NCI-H2196 (cell line): ENCODE measurements at regions not wholly inside any gene's neighbourhood (a gene's known extent, or its start where the extent isn't known, plus 50 kb on each side); places are given as distances from the start of the nearest gene placed in this dataset.
"Not testable (repeated sequence)": the region's sequence is repeated elsewhere in the genome, so short reads cannot be mapped to it uniquely, and the experiment has no call there.

Source experiments
- DNase-seq: peaks from one replicate; lab custom pipeline; 2025; ENCODE audit not compliant: unreplicated experiment; lab: John Stamatoyannopoulos, UW

GRCh38 chr2:41039750-41040149 lies 587.9 kb upstream of the SLC8A1 start:
- not testable (repeated sequence) for DNase-seq

DNA sequence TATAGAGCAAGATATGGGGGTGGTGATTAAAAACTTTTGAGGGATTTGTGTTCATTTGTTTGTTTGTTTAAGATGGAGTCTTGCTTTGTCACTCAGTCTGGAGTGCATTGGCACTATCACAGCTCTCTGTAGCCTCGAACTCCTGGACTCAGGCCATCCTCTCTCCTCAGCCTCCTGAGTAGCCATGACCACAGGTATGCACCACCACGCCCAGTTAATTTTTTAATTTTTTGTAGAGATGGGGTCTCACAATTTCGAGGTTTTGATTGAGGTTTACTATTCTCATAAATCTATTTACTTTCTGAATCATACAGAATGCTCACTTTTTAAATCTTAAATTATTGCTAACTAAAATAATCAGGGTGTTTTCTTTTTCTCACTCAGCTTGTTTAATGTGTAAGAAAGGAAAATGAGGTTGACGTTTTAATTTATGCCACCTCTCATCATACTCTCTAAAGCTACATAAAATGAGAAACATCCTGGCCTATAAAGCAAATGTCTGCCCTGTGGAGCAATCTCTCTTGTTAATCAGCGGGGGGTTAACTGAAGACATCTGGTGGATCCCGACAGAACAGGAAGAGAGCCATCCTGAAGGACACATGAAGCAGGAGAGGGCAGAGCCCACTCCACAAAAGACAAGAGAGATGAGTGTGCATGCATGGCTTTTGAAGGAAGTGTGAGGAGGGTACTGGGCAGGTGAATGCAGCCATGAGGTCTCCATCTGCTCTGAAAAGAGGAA lies 589.1 kb upstream of the SLC8A1 start:
- DNase-seq, result no peak

GRCh38 chr2:41042343-41042742 lies 590.5 kb upstream of the SLC8A1 start:
- no peak for DNase-seq

- DNase-seq, result no peak
These were observed 609.5 kb upstream of the SLC8A1 start for GRCh38 chr2:41061356-41061755.

GRCh38 chr2:41062336-41062735 lies 610.4 kb upstream of the SLC8A1 start:
- no peak for DNase-seq

DNA sequence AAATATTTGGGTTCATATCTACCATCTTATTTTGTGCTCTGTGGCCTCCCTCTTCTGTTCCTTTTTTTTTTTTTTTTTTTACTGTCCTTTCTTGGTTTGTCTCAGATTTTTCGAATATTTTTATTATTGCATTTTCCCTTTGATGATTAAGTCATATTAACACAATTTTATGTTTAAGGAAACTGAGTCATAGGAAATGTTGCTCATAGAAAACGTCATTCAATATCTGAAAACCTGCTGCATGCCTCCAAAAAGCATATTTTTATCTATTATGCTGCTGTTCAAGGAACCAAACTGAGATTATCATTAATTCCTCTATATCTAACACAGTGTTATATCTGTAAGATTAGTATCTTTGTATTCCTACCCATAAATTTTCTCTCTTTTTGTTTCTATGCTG lies 614.3 kb upstream of the SLC8A1 start:
- no peak for DNase-seq

- no peak for DNase-seq
These were observed 616.9 kb upstream of the SLC8A1 start for GRCh38 chr2:41068740-41069139.

GRCh38 chr2:41078341-41078740 lies 626.5 kb upstream of the SLC8A1 start:
- DNase-seq, result no peak

DNA sequence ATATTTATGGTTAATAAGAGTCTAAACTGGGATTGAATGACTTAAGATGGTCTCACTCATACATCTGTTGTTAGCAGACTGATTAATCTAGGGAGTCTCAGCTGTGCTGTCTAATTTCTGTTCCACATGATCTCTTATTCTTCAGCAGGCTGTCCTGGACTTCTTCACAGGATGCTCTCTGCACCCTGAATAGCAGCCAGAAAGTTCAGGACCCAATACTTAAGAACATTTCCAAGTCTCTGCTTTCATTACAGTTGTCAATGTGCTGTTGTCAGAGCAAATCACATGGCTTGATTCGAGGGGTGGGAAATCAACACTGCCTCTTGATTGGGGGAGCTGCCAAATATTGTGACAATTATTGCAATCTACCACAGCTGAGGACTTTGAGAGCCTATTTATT lies 627.1 kb upstream of the SLC8A1 start:
- no peak for DNase-seq

DNA sequence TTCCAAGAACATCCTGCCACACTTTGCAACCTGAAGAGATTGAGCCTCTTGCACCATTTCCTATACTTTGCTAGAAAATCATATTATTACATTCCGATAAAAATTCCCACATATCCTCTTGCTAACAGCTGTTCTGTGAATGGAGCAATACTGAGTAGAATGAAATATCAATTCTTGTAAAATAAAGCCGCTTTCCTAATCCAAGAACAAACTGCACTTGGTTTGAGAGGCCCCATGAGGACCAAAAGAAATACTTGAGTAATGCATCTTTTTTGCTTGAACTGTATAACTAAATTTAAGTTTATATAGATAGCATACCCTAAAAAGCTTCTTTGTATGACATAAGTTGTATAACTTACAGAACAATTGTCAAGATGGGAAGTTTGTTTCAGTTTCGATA lies 632.4 kb upstream of the SLC8A1 start:
- DNase-seq, result no peak

GRCh38 chr2:41087946-41088345 lies 636.1 kb upstream of the SLC8A1 start:
- DNase-seq, result no peak

GRCh38 chr2:41101281-41101680 lies 649.4 kb upstream of the SLC8A1 start:
- no peak for DNase-seq

DNA sequence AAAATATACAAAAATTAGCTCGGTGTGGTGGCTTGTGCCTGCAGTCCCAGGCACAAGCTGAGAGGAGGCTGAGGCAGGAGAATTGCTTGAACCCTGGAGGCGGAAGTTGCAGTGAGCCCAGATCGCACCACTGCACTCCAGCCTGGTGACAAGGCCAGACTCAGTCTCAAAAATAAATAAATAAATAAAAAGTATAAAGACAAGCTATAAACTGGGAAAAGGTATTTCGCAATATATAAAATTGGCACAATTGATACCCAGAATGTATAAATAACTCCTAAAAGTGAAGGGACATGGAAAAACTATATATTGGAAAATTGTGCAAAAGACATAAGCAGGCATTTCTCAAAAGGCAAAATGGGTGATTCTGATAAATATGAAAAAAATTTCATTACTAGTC lies 657.9 kb upstream of the SLC8A1 start:
- DNase-seq, result no peak

- DNase-seq, result no peak
These were observed 660.1 kb upstream of the SLC8A1 start for GRCh38 chr2:41111836-41112627.

DNA sequence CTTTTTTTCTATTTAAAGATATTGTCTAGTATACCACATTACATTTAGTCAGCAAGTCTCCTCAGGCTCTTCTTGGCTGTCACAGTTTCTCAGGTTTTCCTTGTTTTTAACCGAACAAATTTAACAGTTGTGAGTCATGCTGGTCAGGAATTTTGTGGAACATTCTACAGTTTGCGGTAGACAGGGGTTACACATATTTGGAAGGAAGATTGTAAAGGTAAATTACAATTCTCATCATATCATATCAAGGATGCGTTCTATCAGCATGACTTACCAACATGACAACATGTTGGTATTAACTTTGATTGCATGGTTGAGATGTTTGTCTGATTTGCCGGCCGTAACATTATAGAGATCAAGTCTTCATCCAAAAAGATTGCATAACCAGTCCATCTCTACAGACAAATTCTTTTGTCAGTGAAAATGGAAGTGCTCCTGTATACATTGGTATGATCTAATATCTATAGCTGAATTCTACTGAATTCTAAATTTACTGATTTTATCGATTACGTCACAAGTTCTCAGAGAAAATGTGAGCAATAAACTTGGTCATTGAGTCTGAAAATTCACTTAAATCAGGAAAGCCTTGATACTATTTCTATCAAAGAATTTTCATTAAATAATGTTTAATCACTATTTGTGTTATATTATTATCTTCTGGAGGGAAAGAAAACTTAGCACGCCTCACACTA lies 664.4 kb upstream of the SLC8A1 start:
- no peak for DNase-seq

GRCh38 chr2:41119489-41119888 lies 667.6 kb upstream of the SLC8A1 start:
- no peak for DNase-seq

- DNase-seq, result no peak
These were observed 671.5 kb upstream of the SLC8A1 start for GRCh38 chr2:41123341-41123740.

DNA sequence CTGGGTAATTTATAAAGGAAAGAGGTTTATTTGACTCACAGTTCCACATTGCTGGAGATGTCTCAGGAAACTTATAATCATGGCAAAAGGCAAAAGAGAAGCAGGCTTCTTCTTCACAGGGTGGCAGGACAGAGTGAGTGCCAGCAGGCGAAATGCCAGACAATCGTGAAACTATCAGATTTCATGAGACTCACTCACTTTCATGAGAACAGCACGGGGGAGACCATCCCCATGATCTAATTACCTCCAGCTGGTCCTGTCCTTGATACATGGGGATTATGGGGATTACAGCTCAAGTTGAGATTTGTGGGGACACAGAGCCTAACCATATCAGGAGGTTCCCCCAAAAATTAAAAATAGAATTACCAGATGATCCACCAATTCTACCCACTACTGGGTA lies 675.5 kb upstream of the SLC8A1 start:
- DNase-seq, result no peak

GRCh38 chr2:41129988-41130387 lies 678.1 kb upstream of the SLC8A1 start:
- no peak for DNase-seq

- DNase-seq, result no peak
These were observed 685.1 kb upstream of the SLC8A1 start for GRCh38 chr2:41137031-41137430.

DNA sequence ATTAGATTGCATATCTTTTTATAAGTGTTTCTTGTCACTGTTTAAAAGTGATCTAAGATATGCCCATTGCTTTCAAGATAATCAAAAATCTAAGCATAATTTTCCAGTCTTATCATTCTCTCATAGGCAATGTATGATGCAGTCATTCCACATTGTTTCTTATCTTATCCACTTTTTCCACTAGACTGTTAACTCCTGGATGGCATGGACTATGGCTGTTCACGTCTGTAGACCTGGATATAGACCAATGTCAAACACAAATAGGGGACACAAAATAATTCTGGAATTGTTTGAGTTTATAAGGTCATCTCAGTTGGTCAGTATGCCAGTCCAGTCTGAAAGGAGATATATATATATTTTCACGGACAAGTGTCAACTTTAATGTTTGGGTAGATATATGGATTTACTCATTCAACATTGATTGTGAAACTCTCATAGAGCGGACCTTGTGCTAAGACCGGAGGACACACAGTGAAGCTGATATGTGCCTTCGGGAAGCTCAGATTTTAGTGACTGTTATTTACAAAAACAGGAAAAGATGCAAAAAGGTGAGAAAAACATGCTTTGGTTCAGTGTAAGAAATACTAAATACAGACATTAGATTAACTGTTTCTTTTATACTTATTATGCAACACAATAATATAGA lies 689.4 kb upstream of the SLC8A1 start:
- DNase-seq, result no peak
